HepG2 (cell line): ENCODE measurements at regions not wholly inside any gene's neighbourhood (a gene's known extent, or its start where the extent isn't known, plus 50 kb on each side); places are given as distances from the start of the nearest gene placed in this dataset.
"Not testable (repeated sequence)": the region's sequence is repeated elsewhere in the genome, so short reads cannot be mapped to it uniquely, and the experiment has no call there.

ENCODE experiments used
- ATAC-seq: fragments of 200-7000 bp; cut with Tn5 transposase; 3 replicates; pipeline ENCODE4 v1.9.1; 2020; ENCODE audit warnings: mild to moderate bottlenecking, moderate library complexity
- BruUV-seq: library from RNA; stranded (reverse); fragments of 400-500 nt; replicated peaks from 2 replicates; lab custom pipeline; 2021; lab: Mats Ljungman, UMichigan
- CTCF ChIA-PET: fragments of 300-600 bp; formaldehyde crosslinking; extraction: SDS; loops from one replicate; lab custom pipeline; 2021; ENCODE audit warnings: low total read pairs, inconsistent platforms, low intra/inter-chr PET ratio; lab: Yijun Ruan, JAX
- POLR2A ChIA-PET: fragments of 350-600 bp; sonication (Branson Sonifier 250); formaldehyde crosslinking; loops from one replicate; lab custom pipeline; 2020; ENCODE audit warnings: antibody characterized with exemption, inconsistent platforms; lab: Yijun Ruan, JAX
- DNase-seq: peaks from one replicate; pipeline ENCODE4 v3.0.0-alpha.2; 2015; ENCODE audit warnings: low spot score
- FAIRE-seq: peaks from 3 replicates; lab custom pipeline; 2011; peaks lifted over from hg19 to GRCh38; lab: Jason Lieb, UNC
- H2AFZ ChIP-seq: one replicate; pipeline ENCODE4 v1.6.1; 2011; ENCODE audit warnings: low read length, inconsistent platforms
- H3K27ac ChIP-seq: fragments of 300-600 bp; 3 replicates; pipeline ENCODE4 v1.8.0; 2011; ENCODE audit warnings: mixed run types, mild to moderate bottlenecking, mixed read lengths, low read length, inconsistent platforms; ENCODE audit not compliant: insufficient read depth; ENCODE audit errors: extremely low read length
- H3K27me3 ChIP-seq, 2 experiments: fragments of 200-600 bp in 1 of 2; 2 replicates in 1 of 2; 3 replicates in 1 of 2; pipeline versions ENCODE4 v1.6.0 to v1.8.0; 2011; ENCODE audit warnings: low read length in 2 of 2, mild to moderate bottlenecking in 2 of 2, moderate library complexity in 2 of 2, inconsistent platforms in 1 of 2; ENCODE audit not compliant: insufficient read depth in 2 of 2, control insufficient read depth in 1 of 2
- H3K36me3 ChIP-seq, 2 experiments: fragments of 200-600 bp in 1 of 2; replicated peaks in 1 of 2; 2 replicates in 1 of 2; 3 replicates in 1 of 2; pipeline versions ENCODE4 v1.5.1 to v1.8.0; 2011; ENCODE audit warnings: low read length in 2 of 2, inconsistent platforms in 1 of 2; ENCODE audit not compliant: insufficient read depth in 2 of 2, control insufficient read depth in 1 of 2
- H3K4me1 ChIP-seq: 2 replicates; pipeline ENCODE4 v1.5.1; 2012; ENCODE audit warnings: low read length, inconsistent platforms; ENCODE audit not compliant: insufficient read depth
- H3K4me2 ChIP-seq: 2 replicates; pipeline ENCODE4 v1.6.0; 2011; ENCODE audit warnings: low read depth, low read length, inconsistent platforms
- H3K4me3 ChIP-seq, 3 experiments: fragments of 200-600 bp in 1 of 3; sonication (generic), shearing (Covaris generic) in 1 of 3; replicated peaks in 1 of 3; 2 replicates each; pipeline ENCODE4 v1.5.1; 2011 to 2016; ENCODE audit warnings: low read length in 3 of 3, inconsistent platforms in 2 of 3, low read depth in 2 of 3, mild to moderate bottlenecking in 2 of 3, control low read depth in 1 of 3, mixed read lengths in 1 of 3; ENCODE audit not compliant: insufficient read depth in 1 of 3
- H3K79me2 ChIP-seq: one replicate; pipeline ENCODE4 v1.6.1; 2011; ENCODE audit warnings: low read length, inconsistent platforms; ENCODE audit not compliant: insufficient read depth
- H3K9ac ChIP-seq: 2 replicates; pipeline ENCODE4 v1.6.0; 2011; ENCODE audit warnings: mild to moderate bottlenecking, low read depth, low read length, inconsistent platforms; ENCODE audit not compliant: insufficient read depth
- H3K9me3 ChIP-seq: 2 replicates; pipeline ENCODE4 v1.5.1; 2012; ENCODE audit warnings: mild to moderate bottlenecking, low read length
- H4K20me1 ChIP-seq: 2 replicates; pipeline ENCODE4 v1.6.0; 2011; ENCODE audit warnings: inconsistent platforms, mild to moderate bottlenecking, low read length, moderate library complexity; ENCODE audit not compliant: insufficient read depth
- HOXA9 ChIP-seq: sonication (generic); formaldehyde crosslinking; IDR thresholded peaks from 2 replicates; pipeline ENCODE4 v1.8.1; 2022; ENCODE audit warnings: missing genetic modification reagents, mild to moderate bottlenecking, moderate library complexity, borderline replicate concordance
- MAFK ChIP-seq, 2 experiments: IDR thresholded peaks in 1 of 2; conservative IDR thresholded peaks in 1 of 2; 2 replicates each; pipeline ENCODE4 v1.6.1; 2011; ENCODE audit warnings: improper control_type of control experiment in 2 of 2, low read length in 2 of 2
- SMC3 ChIP-seq: IDR thresholded peaks from 2 replicates; pipeline ENCODE4 v1.6.1; 2011; ENCODE audit warnings: low read length, improper control_type of control experiment
- TGIF2 ChIP-seq: IDR thresholded peaks from 2 replicates; pipeline ENCODE4 v1.6.1; 2016; ENCODE audit warnings: control low read depth, missing compliant biosample characterization
- ZBTB8A ChIP-seq: sonication (generic); formaldehyde crosslinking; IDR thresholded peaks from 2 replicates; pipeline ENCODE4 v1.4.0; 2020; ENCODE audit warnings: mild to moderate bottlenecking, low read depth, missing genetic modification reagents, borderline replicate concordance
- ZFY ChIP-seq: sonication (generic); formaldehyde crosslinking; IDR thresholded peaks from 2 replicates; pipeline ENCODE4 v1.4.0; 2020; ENCODE audit warnings: missing genetic modification reagents
- ZNF160 ChIP-seq: sonication (generic); formaldehyde crosslinking; IDR thresholded peaks from 2 replicates; pipeline ENCODE4 v1.8.0; 2022; ENCODE audit warnings: mild to moderate bottlenecking, inconsistent platforms, missing genetic modification reagents
- WGBS: methylation state at CpG from one replicate; pipeline ENCODE4 v1.1.6; 2017; ENCODE audit warnings: low lambda C conversion rate; 5-methylcytosine and 5-hydroxymethylcytosine counted together
- in situ Hi-C: cut with HindIII; loops from 2 replicates; pipeline ENCODE4 v1.10.0; 2017; ENCODE audit warnings: low pct_unique_long_range_greater_than_20kb; ENCODE audit not compliant: extremely low pct_ligation_motif_present
- intact Hi-C: fragments of 100-400 bp; cut with micrococcal nuclease; formaldehyde crosslinking; loops from one replicate; pipeline ENCODE4 v1.10.0; 2022; ENCODE audit not compliant: unreplicated experiment
- TF ChIP-seq, protein P1 (sequence below): sonication (generic); formaldehyde crosslinking; conservative IDR thresholded peaks from 2 replicates; pipeline ENCODE4 v1.4.0; 2020; ENCODE audit warnings: missing genetic modification reagents
- TF ChIP-seq, protein P2 (sequence below): sonication (generic); formaldehyde crosslinking; IDR thresholded peaks from 2 replicates; pipeline ENCODE4 v1.8.0; 2022; ENCODE audit warnings: missing genetic modification reagents, low read depth, mild to moderate bottlenecking, borderline replicate concordance
- TF ChIP-seq, protein P3 (sequence below): sonication (generic); formaldehyde crosslinking; IDR thresholded peaks from 2 replicates; pipeline ENCODE4 v1.4.0; 2020; ENCODE audit warnings: mild to moderate bottlenecking, low read depth, missing genetic modification reagents

DNA sequence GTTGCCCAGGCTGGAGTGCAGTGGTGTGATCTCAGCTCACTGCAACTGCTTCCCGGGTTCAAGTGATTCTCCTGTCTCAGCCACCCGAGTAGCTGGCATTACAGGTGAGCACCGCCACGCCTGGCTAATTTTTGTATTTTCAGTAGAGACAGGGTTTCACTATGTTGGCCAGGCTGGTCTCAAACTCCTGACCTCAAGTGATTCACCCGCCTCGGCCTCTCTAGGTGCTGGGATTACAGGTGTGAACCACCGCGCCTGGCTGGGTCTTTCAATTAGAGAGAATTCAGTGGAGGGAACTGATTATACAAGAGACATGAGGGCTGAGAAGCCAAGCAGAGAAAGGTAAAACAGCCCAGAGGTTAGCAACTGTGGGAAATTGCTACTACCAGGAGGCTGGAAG is 78.6 kb upstream of the BRD7 start:
- FAIRE-seq, H3K4me3 ChIP-seq, H3K27ac ChIP-seq, POLR2A ChIA-PET, ATAC-seq, H2AFZ ChIP-seq, intact Hi-C loops, BruUV-seq, CTCF ChIA-PET, H3K27me3 ChIP-seq, H3K4me2 ChIP-seq, H3K36me3 ChIP-seq, H3K9ac ChIP-seq, H3K79me2 ChIP-seq, H3K9me3 ChIP-seq, DNase-seq, H4K20me1 ChIP-seq, in situ Hi-C loops: not testable (repeated sequence)
- peaks cover 44% of the 10 kb centered on the region for H3K4me1 ChIP-seq
- WGBS: 90% methylated on average over 8 of the region's 8 CpGs

DNA sequence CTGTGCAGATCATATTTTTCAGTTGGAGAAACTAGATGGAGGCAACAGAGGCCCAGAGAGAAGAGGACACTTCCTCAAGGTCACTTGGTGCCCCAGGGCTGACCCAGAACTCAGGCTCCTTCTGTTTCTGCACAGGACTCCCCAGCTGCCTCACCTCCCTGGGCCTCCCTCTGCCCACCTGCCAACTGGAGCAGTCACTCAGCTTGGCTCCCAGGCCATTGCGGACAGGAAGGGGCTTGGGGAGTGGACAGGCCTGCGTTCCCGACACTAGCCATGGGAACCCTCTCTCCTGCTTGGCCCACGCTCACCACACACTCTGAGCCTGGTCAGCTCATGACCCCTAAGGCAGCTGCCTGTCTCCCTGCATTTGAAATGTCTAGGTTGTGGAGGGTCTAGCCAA is 78.1 kb upstream of the BRD7 start:
- 100% methylated on average over 4 of the region's 4 CpGs for WGBS
- no peak for ATAC-seq
- CTCF ChIA-PET: no interaction called here

More for the DNA sequence above, 78.1 kb upstream of the BRD7 start:
- POLR2A ChIA-PET: no interaction called here
- H3K27ac ChIP-seq: no peak overlapping the region
- peaks cover 42% of the 10 kb centered on the region for H3K4me1 ChIP-seq
- H3K4me3 ChIP-seq: no peak overlapping the region
- no peaks in the 10 kb centered on the region for H3K27me3 ChIP-seq
- H2AFZ ChIP-seq: no peak overlapping the region
- FAIRE-seq: no peak
- BruUV-seq: no TSS peak
- intact Hi-C loops (no loop called here), in situ Hi-C loops (no loop called here)
- peaks cover 6% of the 10 kb centered on the region for H3K9me3 ChIP-seq
- no peaks in the 10 kb centered on the region for H3K36me3 ChIP-seq
- H4K20me1 ChIP-seq: no peaks in the 10 kb centered on the region
- H3K79me2 ChIP-seq: no peaks in the 10 kb centered on the region
- H3K9ac ChIP-seq: no peak overlapping the region
- no peak for DNase-seq
- no peak overlapping the region for H3K4me2 ChIP-seq
- TF ChIP-seq, protein P1, sequence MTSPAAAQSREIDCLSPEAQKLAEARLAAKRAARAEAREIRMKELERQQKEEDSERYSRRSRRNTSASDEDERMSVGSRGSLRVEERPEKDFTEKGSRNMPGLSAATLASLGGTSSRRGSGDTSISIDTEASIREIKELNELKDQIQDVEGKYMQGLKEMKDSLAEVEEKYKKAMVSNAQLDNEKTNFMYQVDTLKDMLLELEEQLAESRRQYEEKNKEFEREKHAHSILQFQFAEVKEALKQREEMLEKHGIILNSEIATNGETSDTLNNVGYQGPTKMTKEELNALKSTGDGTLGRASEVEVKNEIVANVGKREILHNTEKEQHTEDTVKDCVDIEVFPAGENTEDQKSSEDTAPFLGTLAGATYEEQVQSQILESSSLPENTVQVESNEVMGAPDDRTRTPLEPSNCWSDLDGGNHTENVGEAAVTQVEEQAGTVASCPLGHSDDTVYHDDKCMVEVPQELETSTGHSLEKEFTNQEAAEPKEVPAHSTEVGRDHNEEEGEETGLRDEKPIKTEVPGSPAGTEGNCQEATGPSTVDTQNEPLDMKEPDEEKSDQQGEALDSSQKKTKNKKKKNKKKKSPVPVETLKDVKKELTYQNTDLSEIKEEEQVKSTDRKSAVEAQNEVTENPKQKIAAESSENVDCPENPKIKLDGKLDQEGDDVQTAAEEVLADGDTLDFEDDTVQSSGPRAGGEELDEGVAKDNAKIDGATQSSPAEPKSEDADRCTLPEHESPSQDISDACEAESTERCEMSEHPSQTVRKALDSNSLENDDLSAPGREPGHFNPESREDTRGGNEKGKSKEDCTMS (CRISPR knock-in tag): no peak
- TF ChIP-seq ZBTB8A (CRISPR knock-in tag) (no peak), MAFK (conservative IDR thresholded peaks at IDR 0.05 in 1 of 2, IDR thresholded peaks at IDR 0.05 in 1 of 2; ENCODE audit: low read length in 2 of 2) (no peak), SMC3 (no peak), ZFY (CRISPR knock-in tag) (no peak; the same call in 1 of the 2 replicates), ZNF160 (CRISPR knock-in tag) (no peak), HOXA9 (CRISPR knock-in tag) (no peak), TGIF2 (CRISPR knock-in tag) (no peak)
- TF ChIP-seq, protein P2, sequence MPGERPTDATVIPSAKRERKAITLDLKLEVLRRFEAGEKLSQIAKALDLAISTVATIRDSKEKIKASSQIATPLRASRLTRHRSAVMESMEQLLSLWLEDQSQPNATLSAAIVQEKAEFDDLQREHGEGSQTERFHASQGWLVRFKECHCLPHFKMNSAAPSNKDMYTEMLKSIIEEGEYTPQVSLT: no peak
- TF ChIP-seq, protein P3, sequence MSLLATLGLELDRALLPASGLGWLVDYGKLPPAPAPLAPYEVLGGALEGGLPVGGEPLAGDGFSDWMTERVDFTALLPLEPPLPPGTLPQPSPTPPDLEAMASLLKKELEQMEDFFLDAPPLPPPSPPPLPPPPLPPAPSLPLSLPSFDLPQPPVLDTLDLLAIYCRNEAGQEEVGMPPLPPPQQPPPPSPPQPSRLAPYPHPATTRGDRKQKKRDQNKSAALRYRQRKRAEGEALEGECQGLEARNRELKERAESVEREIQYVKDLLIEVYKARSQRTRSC: no peak
